ENCODE measurements at regions not wholly inside any gene's neighbourhood (a gene's known extent, or its start where the extent isn't known, plus 50 kb on each side); places are given as distances from the start of the nearest gene placed in this dataset.
"Not testable (repeated sequence)": the region's sequence is repeated elsewhere in the genome, so short reads cannot be mapped to it uniquely, and the experiment has no call there.

- no peak overlapping the region for H3K27ac ChIP-seq
- 75 to 81% (median 77%) methylated on average over 2 of the region's 2 CpGs for WGBS, 4 donors
- TF ChIP-seq POLR2A (IDR thresholded peaks at IDR 0.05) (no peak), CTCF (IDR thresholded peaks at IDR 0.05) (no peak)
- intact Hi-C loops (cut with DNase I) = no loop called here
- DNase-seq = no peak
- H3K4me1 ChIP-seq (replicated peaks in 1 of 2) = no peaks in the 10 kb centered on the region
- no peaks in the 10 kb centered on the region for H3K27me3 ChIP-seq
- H3K4me3 ChIP-seq = no peak overlapping the region
- no peaks in the 10 kb centered on the region for H3K9me3 ChIP-seq (replicated peaks in 1 of 3)
- H3K36me3 ChIP-seq (replicated peaks in 1 of 2) = no peaks in the 10 kb centered on the region
These were observed 1824.4 kb downstream of the ARAP2 start for GRCh38 chr4:34419871-34420270.

- no peaks in the 10 kb centered on the region for H3K36me3 ChIP-seq (replicated peaks in 1 of 2)
- H3K4me1 ChIP-seq (replicated peaks in 1 of 2) = no peaks in the 10 kb centered on the region
- no peak for DNase-seq
- H3K27me3 ChIP-seq = no peaks in the 10 kb centered on the region
- no peak overlapping the region for H3K4me3 ChIP-seq
- no peak overlapping the region for H3K27ac ChIP-seq
- no peaks in the 10 kb centered on the region for H3K9me3 ChIP-seq (replicated peaks in 1 of 3)
- intact Hi-C loops (cut with DNase I) = no loop called here
- 25 to 41% (median 30%) methylated on average over 4 of the region's 4 CpGs for WGBS, 4 donors
- TF ChIP-seq POLR2A (IDR thresholded peaks at IDR 0.05) = no peak
- no peak for TF ChIP-seq CTCF (IDR thresholded peaks at IDR 0.05)
These were observed 1821.7 kb downstream of the ARAP2 start for GRCh38 chr4:34422472-34423175.

GRCh38 chr4:34432706-34433105 is 1811.6 kb downstream of the ARAP2 start:
- Histone ChIP-seq H3K4me3 (no peak overlapping the region), H3K27ac (no peak overlapping the region), H3K36me3 (replicated peaks in 1 of 2) (no peaks in the 10 kb centered on the region), H3K27me3 (no peaks in the 10 kb centered on the region), H3K4me1 (replicated peaks in 1 of 2) (no peaks in the 10 kb centered on the region), H3K9me3 (replicated peaks in 1 of 3) (no peaks in the 10 kb centered on the region)
- intact Hi-C loops (cut with DNase I) = no loop called here
- TF ChIP-seq POLR2A (IDR thresholded peaks at IDR 0.05) (no peak), CTCF (IDR thresholded peaks at IDR 0.05) (no peak)
- 75 to 82% (median 82%) methylated on average over 5 of the region's 5 CpGs for WGBS, 4 donors
- DNase-seq = no peak

- H3K9me3 ChIP-seq (replicated peaks in 1 of 3); H3K27ac ChIP-seq; H3K4me3 ChIP-seq; H3K4me1 ChIP-seq (replicated peaks in 1 of 2); H3K27me3 ChIP-seq; intact Hi-C loops (cut with DNase I); H3K36me3 ChIP-seq (replicated peaks in 1 of 2); DNase-seq: not testable (repeated sequence)
- 64 to 85% (median 70%) methylated on average over 5 of the region's 5 CpGs for WGBS, 4 donors
These were observed 1809.9 kb downstream of the ARAP2 start for GRCh38 chr4:34434377-34434776.

GRCh38 chr4:34464196-34464595 is 1780.1 kb downstream of the ARAP2 start:
- Histone ChIP-seq H3K4me1 (replicated peaks in 1 of 2) (no peaks in the 10 kb centered on the region), H3K36me3 (replicated peaks in 1 of 2) (no peaks in the 10 kb centered on the region), H3K4me3 (no peak overlapping the region), H3K27me3 (no peaks in the 10 kb centered on the region), H3K9me3 (replicated peaks in 1 of 3) (no peaks in the 10 kb centered on the region), H3K27ac (no peak overlapping the region)
- intact Hi-C loops (cut with DNase I) = no loop called here
- no peak for DNase-seq
- 50 to 65% (median 60%) methylated on average over 2 of the region's 2 CpGs for WGBS, 4 donors
- no peak for TF ChIP-seq CTCF (IDR thresholded peaks at IDR 0.05)
- TF ChIP-seq POLR2A (IDR thresholded peaks at IDR 0.05) = no peak

Measured in adrenal gland (tissue), 9 donors.